Fibroblast of skin of right quadriceps (primary cell): ENCODE measurements at regions not wholly inside any gene's neighbourhood (a gene's known extent, or its start where the extent isn't known, plus 50 kb on each side); places are given as distances from the start of the nearest gene placed in this dataset.

Experiments used
- DNase-seq: peaks from one replicate; pipeline ENCODE4 v3.0.0-alpha.2; 2013

DNA sequence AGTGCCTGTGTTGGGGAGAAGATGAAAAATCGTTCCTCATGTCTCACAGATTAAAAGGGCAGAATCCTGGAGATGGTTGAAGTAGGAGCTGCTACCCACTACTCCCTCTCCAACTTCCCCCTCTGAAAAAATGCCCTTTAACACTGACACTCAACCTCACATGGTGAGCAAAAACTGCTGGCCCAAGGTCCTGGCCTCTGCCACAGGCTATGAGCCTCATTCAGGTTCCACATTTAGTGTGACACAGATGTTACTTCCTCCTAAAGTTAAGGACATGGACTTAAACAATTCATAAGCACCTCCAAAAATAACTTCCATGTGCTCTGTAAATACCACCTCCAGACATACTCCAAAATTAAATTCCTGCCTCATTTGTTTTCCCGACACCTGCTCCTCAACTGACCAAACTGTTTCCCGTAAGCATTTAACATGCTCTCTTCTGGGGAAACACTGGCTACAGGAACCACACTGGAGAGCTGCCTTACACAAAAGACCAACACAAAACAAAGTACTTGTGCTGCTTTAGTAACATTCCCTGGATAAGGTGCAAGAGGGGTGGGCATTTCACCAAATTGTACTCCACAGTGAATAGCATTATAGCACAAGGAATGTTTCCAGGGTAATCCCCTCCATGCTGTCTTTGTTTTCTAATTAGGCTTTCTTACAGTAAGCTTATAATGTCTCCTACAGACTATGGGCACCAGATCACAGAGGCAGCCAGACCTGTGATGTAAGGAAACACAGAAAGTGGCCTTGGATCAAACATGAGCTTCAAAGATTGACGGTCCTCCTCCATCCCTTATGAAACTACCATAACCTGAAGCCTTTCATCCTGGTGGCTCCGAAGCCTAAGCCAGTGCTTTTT, 57.0 kb downstream of the PHLDA1 start:
- no peak for DNase-seq

DNA sequence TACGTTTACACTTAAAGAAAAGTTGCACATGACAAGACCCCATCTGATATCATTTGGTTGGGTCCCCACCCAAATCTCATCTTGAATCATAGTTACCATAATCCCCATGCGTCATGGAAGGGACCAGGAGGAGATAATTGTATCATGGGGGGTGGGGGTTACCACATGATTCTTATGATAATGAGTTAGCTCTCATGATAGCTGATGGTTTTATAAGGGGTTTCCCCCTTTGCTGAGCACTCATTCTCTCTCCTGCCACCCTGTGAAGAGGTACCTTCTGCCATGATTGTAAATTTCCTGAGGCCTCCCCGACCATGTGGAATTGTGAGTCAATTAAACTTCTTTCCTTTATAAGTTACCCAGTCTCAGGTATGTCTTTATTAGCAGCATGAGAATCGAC, 60.3 kb downstream of the PHLDA1 start:
- no peak for DNase-seq

DNA sequence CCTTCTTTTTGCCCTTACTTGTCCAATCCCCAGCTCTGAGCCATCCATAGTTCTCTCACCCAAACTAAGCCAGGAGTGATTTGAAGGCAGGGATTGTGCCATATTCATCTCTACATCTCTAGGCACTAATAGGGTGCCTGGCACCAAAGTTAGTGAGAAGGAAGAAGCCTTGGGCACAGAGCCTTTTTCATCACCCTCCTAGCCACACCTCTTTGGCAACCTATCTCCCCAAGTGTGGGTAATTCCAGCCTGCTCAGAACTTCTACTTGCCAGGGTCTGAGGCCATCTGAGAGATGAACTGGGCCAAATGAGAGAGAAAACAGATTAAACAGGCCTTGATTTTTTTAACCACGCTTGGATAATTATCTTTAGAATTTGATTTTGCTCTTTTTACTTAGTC, 61.3 kb downstream of the PHLDA1 start:
- DNase-seq = no peak

DNA sequence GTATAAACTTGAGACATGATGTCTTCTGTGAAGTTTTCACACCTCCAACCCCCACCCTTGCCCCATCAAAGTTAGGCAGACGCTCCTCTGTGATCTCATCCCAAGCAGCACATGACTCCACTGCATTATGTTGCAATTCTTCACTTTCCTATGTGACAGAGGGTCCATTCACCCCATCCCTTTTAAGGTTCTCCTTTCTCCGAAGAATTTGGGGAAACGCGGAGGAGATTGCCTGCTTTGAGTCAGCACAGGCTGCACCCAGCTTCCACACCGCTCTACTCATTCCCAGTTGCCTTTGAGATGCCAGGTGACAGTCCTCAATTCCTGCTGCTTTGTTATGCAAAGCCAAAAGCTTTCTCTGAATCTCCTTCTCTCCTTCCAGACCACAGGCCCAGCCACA, 61.8 kb downstream of the PHLDA1 start:
- no peak for DNase-seq

DNA sequence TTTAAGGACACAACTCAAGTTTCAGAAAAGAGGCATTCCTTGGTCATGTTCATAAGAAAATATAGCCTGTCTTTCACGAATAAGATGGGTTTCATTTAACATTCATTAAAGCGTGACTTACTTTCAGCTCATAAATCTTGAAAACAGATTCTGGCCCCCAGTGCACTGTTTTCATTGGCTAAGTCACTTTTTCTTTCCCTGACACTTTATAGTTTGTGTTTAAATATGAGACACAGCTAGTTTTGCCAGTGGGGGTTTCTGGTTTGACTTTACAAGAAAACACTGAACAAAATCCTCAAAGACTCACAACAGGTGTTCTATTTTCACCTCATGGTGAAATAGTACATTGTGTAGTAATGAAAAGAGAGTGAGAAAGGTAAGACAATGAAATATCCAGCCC, 65.9 kb downstream of the PHLDA1 start:
- no peak for DNase-seq

DNA sequence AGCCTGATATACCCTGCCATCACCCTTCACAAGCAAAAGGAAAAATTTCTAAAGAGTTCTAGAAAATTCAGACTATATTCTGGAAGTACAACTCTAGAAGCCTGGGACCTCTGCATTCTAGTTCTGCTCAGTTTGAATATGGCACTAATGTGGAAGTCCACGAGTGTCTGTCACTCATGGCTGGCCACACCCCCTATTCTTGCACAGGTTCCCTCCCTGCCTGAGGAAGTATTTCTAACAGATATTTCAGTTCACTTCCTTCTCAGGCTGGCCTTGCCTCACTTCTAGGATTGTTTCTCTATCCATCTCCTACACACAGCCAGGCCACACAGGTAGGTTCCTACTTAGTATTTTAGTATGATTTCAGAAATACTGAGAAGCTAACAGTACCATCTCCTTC, 67.4 kb downstream of the PHLDA1 start:
- no peak for DNase-seq

DNA sequence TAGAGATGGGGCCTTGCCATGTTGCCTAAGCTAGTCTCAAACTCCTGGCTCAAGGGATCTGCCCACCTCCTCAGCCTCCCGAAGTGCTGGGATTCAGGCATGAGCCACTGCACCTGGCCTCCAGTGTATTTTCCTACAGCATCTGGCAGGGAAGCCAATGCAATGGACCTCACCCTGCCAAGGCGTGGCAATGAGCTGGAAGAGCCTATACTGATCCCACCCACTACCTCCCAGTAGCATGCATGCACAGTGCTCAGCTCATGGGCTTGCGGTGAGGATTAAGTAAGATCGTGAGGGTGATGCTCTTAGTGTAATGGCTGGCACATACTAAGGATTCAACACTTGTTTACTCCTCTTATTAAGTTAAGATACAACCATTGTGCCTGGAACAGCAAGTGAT, 69.7 kb downstream of the PHLDA1 start:
- DNase-seq = no peak

DNA sequence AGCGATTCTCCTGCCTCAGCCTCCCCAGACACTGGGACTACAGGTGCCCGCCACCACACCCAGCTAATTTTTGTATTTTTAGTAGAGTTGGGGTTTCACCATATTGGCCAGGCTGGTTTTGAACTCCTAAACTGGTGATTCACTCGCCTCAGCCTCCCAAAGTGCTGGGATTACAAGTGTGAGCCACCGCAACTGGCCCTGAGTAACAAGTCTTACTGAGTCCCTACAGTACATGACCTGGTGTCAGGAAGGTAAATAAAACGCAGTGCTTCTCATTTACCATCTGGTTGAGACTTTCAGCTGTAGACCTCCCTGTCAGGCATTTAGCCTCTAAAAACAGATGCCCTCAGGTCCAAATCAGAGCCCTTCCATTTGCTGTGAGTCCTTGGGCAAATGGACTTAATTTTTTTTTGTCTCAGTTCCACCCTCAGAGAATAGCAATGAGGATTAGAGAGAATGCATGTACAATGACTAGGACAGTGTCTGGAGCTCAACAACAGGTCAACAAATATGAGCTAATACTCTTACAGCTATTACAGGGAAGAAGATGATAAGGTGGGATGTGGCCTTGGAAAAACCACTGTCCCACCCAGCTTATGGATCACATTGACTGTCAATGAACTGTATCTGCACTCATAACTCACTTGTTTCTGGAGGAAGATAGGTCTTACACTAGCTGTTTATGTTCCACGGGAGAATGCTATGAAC, 70.5 kb downstream of the PHLDA1 start:
- DNase-seq = no peak

DNA sequence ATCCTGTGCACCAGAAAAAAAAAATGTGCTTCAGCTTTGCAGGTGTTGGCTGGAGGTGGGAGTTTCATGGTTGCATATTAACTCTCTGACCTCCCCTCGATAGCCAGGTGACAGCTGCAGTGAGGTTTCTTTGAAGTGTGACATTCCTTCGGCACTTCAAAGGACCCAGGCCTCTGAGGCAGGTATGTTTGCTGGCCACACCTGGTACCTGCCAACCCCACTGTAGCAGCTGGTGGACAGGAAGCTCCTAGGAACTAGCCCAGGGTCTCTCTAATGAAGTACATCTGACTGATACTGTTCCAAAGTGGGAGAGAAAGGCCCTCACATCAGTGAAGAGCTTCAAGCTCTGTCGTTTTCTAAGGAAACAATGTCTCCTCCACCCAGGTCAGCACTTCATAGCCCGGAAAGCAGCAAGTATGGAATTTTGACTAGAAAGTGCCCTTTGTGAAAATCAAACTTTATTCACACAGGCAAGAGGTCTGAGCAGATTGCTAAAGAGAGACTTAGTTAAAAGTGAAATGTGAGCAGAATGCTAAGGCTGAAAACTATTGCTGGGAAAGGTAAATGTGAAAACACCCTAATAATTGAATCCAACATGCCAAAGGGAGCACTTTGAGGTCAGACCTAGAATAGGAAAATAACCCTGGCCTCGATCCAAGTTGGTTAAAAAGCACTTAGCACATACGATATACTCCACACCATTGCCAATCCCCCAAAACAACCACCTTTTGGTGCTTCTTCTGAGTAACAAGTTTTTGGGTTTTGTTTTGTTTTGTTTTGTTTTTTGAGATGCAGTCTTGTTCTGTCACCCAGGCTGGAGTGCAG, 71.3 kb downstream of the PHLDA1 start:
- DNase-seq = no peak

DNA sequence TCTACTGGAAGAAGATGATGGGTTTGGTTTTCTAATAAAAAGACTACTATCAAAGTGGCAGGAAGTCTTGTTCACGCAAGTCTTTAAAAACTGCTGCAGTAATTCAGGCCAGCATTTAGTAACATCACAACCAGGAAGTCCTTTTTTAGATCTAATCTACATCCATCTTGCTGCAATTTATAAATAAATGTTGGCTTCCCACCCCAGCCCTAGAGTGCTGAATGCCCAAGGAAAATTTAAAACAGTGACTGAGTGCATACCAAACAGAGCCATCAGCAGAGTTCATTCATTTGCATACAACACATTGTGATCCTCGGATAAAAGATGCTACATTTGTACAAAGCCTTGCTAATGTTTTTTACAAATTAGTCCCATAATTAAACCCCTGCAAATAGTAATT, 72.1 kb downstream of the PHLDA1 start:
- DNase-seq = peak; percentile 40

DNA sequence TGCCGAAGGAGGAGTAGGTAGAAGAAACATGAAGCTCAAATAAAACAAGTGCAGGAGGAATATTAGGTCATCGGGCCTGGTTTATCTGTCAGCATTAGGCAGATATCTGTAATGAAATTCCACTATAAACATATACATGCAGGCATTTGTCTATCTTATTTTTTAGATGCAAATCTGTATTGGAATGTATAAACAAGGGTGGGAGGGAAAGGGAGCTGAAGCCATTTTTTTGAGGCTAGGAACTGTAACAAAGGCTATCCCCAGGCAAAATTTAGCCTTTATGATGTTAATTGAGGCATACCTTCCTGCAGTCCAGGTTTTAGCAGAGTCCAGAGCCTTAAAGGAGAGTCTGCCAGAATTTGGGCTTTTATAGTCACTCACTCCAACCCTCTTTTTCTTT, 72.5 kb downstream of the PHLDA1 start:
- DNase-seq = no peak

DNA sequence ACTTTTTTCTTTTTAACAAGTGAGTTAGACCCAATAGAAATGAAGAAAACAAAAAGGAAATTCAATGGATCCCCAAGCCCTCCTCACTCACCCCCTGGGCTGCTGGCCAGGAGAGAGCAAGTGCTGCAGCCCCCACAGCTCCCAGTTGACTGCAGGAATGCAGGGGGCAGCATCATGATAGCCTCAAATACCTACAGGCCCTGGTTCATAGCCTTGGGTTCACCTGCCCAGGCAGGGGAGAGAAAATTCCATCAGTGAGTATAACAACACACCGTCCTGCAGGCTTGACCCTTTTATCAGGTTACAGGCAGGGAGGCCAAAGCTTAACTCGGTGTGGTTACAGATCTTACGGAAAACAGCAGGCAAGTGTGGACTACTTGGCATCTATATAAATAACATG, 76.3 kb downstream of the PHLDA1 start:
- DNase-seq = no peak

DNA sequence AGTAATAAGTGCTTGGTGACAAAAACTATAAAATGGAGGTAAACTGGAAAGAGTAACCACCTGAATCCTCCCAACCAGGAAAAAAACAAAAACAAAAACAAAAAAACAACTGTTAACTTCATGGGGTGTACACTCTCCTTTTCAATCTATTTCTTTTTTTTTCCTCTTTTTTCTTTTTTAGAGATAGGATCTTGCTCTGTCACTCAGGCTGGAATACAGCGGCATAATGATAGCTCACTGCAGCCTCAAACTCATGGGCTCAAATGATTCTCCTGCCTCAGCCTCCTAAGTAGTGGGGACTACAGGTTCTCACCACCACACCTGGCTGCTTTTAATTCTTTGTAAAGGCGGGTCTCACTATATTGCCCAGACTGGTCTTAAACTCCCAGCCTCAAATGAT, 76.8 kb downstream of the PHLDA1 start:
- DNase-seq = no peak

DNA sequence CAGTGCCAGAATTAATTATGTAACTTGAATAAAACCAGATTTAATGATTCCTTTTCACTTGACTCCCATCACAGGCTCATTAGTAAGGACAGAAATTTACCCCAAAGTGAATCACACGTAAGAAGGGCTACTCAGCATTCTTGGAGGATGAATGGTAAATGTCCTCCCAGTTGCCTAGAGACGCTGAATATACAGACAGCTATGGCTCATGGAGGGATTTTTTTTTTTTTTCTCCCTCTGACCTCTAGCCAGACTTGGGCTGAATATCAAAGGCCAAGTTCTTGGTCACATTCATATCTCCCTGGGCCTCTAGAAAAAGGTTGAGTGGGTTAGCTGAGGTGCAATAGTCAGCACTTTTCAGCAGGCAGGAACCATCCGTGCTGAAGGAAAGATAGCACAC, 77.5 kb downstream of the PHLDA1 start:
- DNase-seq = peak; percentile 97

DNA sequence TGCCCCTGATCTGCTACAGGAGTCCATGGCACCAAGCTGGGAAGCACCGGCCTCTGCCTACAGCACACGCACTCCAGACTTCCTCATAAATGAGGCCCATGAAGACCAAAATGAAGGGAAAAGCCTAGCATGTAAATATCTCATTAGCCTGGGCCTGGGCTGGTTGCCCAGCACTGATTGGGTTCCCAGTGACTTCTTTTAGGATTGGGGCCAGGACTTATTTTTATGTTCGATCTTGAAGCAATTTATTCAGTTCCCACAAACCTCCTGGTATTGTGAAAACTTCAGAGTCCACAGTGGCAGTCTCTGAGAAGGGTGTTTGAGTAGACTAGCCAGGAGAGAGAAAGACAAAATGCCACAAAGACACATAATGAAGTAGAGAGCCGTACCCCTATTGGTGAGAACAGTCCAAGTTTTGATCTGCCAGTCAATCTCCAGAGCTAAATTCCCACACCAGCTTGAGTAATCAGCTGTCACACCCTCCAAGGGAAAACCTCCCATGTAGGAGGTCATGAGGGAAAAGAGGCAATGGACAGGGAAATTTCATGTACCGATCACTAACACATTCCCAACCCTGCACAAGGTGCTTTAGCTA, 78.2 kb downstream of the PHLDA1 start:
- peak; percentile 85 for DNase-seq

DNA sequence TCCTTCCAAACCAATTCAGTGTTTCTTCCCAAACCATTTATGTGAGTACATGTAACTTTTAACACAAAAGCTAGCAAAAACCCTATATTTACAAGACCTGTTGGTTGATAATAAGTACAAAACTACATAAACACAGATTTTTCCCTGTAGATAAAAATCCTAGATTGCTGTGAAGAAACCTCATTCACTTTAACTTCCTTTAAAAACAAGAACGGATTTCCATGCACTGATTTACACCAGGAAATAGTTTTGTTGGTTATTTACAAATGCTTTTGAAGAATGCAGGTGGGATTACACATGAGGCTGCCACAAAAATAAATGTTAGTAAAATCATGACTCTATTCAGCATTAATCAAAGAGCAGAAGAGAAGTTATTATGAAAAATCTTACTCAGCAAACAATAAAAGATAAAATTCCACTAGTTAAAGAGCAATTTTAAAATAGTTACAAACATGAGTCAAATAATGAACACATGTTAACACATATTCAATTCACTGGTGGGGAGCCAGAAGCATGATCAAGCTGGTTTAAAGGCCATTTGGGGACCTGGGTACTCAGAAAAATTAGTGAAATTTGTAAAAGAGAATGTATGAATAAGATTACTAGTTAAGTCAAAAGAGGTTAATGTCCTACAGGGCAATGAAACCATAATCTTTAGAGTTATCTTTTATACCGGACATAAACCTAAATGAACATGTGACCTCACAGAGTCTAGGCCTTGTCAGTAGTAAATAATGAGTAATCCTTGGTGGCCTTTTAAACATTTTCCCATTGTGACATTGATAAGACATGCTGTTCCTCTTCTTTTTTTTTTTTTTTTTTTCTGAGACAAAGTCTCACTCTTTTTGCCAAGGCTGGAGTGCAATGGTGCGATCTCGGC, 79.9 kb downstream of the PHLDA1 start:
- DNase-seq = peak; percentile 32

DNA sequence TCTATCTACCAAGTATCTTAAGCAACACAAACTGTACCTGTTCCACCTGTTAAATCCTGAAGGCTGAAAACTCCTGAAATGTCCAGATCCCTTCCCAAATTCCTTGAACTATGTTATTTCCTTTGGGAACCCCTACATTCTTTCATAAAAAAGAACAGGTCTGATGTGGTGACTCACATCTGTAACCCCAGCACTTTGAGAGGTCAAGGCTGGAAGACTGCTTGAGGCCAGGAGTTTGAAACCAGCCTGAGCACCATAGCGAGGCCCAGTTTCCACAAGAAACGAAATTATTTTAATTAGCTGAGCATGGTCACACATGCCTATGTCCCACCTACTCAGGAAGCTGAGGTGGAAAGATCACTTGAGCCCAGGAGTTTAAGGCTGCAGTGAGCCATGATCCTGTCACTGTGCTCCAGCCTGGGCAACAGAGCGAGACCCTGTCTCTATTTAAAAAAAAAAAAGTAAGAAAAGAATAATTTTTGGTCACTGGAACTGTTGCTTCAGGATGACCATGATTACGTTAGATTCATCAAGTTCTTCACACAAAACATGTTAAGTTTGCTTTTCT, 84.3 kb downstream of the PHLDA1 start:
- DNase-seq = no peak

DNA sequence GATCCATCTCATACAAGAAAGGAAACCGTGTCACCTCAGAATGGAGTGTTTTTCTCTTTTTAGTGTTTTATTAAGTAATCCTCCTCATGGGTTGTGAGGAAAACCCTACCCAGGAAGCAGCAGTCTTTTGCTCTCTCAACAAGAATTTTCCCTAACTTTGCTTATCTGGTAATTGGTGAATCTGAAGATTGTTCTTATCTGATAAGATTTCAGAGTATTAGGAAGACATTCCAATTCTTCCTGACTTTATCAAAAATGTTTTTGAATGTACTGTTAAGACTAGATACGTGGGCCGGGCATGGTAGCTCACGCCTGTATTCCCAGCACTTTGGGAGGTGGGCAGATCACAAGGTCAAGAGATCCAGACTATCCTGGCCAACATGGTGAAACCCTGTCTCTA, 86.0 kb downstream of the PHLDA1 start:
- DNase-seq = no peak

DNA sequence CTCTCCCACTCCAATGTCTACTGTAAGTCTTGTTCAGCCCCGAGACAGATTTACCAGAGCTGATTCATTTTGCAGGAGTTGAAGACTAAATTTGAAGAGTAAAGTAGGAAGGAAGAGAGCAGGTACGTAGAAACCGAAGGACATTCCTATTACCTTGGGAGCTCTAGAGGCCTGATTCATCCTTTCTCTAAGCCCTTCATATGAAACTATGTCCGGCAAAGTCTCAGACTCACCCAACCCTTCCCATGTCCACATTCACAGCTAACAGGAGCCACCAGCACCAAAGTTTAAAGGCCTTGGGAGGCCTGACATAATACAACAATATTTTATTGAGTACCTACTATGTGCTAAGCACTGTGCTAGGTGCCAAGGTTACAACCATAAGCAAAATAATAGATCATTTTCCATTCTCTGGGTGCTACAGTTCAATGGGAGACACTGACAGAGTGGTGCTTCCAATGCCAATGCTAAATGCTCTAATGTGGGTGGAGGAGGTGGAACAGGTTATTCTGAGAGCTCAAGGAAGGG, 86.6 kb downstream of the PHLDA1 start:
- DNase-seq = no peak

DNA sequence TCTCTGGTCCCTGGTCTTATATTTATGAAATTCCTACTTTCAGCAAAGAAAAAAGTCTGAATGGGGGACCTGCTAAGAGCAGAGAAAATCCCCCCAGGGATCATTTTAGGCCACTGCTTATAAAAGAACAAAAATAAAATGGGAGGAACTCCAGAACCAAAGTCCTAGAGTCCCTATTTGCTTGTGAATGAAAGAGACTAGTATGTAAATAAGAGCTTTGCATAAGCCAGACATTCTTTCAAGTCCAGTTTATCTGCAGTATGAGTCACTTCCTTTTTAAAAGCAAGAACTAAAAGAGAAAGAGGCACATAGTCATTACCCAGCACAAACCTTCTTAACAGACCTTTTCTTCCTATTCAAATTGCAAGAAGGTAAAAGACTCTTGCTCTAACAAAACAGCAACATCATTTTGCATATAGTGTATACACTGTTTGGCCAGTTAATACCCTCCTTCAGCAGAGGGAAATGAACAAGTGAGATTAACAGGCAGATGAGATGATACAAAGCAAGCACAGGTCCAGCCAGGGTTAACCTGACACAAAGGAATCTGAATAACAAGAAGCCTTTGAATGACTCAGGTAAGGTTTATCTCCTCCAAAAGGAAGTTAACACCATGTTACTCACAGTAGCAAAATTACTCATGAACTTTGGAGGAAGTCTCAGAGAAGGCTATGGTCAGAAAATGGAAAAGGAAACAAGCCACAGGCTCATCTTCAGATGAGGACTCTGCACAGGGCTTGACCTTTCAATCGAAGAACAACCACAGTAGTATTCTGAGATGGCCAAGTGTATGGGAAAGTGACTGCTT, 87.3 kb downstream of the PHLDA1 start:
- DNase-seq = peak; percentile 85

DNA sequence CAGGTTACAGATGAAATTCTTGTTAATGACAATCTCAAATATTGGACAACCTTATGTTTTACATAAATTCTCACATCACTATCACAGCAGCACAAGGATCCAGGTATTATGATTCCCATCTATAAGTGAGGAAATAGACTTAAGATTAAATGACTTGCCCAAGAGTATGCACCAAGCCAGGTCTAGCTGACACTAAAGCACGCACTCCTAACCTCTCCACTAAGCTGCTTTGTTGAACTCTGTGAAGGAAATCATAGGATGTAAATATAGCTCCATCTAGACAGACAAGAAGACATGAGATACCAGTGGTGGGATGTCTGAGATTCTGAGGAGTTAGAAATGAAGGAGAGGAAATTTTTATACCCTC, 87.9 kb downstream of the PHLDA1 start:
- DNase-seq = no peak
